GM23338 (cell line): ENCODE measurements at regions not wholly inside any gene's neighbourhood (a gene's known extent, or its start where the extent isn't known, plus 50 kb on each side); places are given as distances from the start of the nearest gene placed in this dataset.

ENCODE experiments used
- CREB1 ChIP-seq: fragments of 250-450 bp; sonication (Bioruptor Pico); IDR thresholded peaks from 2 replicates; pipeline ENCODE4 v1.5.0; 2020; ENCODE audit warnings: low read depth, mild to moderate bottlenecking, moderate library complexity
- CTCF ChIP-seq, 2 experiments: fragments of 200-600 bp in 1 of 2; sonication (generic) in 1 of 2; conservative IDR thresholded peaks; 2 replicates each; pipeline versions ENCODE4 v1.5.1 to v1.6.1; 2016 to 2017; ENCODE audit warnings: antibody characterized with exemption in 2 of 2, low read depth in 2 of 2, mild to moderate bottlenecking in 2 of 2, moderate library complexity in 1 of 2
- ETS1 ChIP-seq: IDR thresholded peaks from 2 replicates; pipeline ENCODE4 v1.6.1; 2016; ENCODE audit warnings: antibody characterized with exemption
- EZH2 ChIP-seq: fragments of 200-600 bp; sonication (generic); IDR thresholded peaks from one replicate; pipeline ENCODE4 v1.8.0; 2017; ENCODE audit warnings: antibody characterized with exemption, mild to moderate bottlenecking, low read depth; ENCODE audit not compliant: unreplicated experiment
- EZH2phosphoT487 ChIP-seq: fragments of 200-600 bp; sonication (generic); IDR thresholded peaks from one replicate; pipeline ENCODE4 v1.8.1; 2018; ENCODE audit warnings: antibody characterized with exemption; ENCODE audit not compliant: unreplicated experiment
- JUNB ChIP-seq: IDR thresholded peaks from one replicate; pipeline ENCODE4 v1.6.1; 2016; ENCODE audit warnings: antibody characterized with exemption; ENCODE audit not compliant: unreplicated experiment
- NANOG ChIP-seq: IDR thresholded peaks from 2 replicates; pipeline ENCODE4 v1.6.1; 2016; ENCODE audit warnings: antibody characterized with exemption, borderline replicate concordance
- POLR2AphosphoS5 ChIP-seq: IDR thresholded peaks from 2 replicates; pipeline ENCODE4 v1.6.1; 2016; ENCODE audit warnings: antibody characterized with exemption, low read depth
- STAT1 ChIP-seq: IDR thresholded peaks from one replicate; pipeline ENCODE4 v1.6.1; 2016; ENCODE audit warnings: antibody characterized with exemption; ENCODE audit not compliant: unreplicated experiment
- ZNF114 ChIP-seq: fragments of 250-450 bp; sonication (Bioruptor Pico); IDR thresholded peaks from 2 replicates; pipeline ENCODE4 v1.5.0; 2020; ENCODE audit warnings: mild to moderate bottlenecking, moderate library complexity
- ZNF331 ChIP-seq: fragments of 250-450 bp; sonication (Bioruptor Pico); IDR thresholded peaks from 2 replicates; pipeline ENCODE4 v1.5.0; 2020; ENCODE audit warnings: low read depth, mild to moderate bottlenecking, moderate library complexity
- ZNF462 ChIP-seq: fragments of 250-450 bp; sonication (Bioruptor Pico); IDR thresholded peaks from 2 replicates; pipeline ENCODE4 v1.5.0; 2020; ENCODE audit warnings: mild to moderate bottlenecking, moderate library complexity
- TF ChIP-seq, protein P1 (sequence below): IDR thresholded peaks from one replicate; pipeline ENCODE4 v1.6.1; 2018; ENCODE audit warnings: antibody characterized with exemption; ENCODE audit not compliant: unreplicated experiment

DNA sequence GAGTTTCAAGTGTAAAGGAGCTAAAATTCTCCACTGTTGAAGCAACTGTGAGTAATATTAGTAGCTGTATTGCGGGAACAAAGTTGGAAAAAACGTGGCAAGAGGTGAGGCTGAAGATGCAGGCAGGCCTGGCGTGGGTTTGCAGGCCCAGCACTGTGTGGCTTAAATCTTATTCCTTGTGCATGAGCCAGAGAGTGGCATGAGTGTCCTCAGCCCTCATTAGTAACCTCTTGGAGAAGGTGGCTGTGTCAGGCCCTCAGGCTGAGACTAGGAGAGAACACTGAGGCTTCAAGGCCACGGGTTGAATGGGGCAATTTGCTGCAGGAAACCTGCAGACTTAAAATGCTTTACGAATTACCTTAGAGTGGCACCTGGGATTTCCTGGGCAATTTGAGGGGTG, 372.7 kb upstream of the CITED2 start:
- TF ChIP-seq CTCF (conservative IDR thresholded peaks at IDR 0.05; ENCODE audit: low read depth in 2 of 2) (no peak), EZH2 (no peak), EZH2phosphoT487 (no peak), ZNF114 (no peak), ZNF331 (CRISPR knock-in tag) (no peak), POLR2AphosphoS5 (no peak), CREB1 (no peak), NANOG (no peak), ETS1 (no peak), JUNB (no peak), STAT1 (no peak), ZNF462 (CRISPR knock-in tag) (no peak)
- TF ChIP-seq, protein P1, sequence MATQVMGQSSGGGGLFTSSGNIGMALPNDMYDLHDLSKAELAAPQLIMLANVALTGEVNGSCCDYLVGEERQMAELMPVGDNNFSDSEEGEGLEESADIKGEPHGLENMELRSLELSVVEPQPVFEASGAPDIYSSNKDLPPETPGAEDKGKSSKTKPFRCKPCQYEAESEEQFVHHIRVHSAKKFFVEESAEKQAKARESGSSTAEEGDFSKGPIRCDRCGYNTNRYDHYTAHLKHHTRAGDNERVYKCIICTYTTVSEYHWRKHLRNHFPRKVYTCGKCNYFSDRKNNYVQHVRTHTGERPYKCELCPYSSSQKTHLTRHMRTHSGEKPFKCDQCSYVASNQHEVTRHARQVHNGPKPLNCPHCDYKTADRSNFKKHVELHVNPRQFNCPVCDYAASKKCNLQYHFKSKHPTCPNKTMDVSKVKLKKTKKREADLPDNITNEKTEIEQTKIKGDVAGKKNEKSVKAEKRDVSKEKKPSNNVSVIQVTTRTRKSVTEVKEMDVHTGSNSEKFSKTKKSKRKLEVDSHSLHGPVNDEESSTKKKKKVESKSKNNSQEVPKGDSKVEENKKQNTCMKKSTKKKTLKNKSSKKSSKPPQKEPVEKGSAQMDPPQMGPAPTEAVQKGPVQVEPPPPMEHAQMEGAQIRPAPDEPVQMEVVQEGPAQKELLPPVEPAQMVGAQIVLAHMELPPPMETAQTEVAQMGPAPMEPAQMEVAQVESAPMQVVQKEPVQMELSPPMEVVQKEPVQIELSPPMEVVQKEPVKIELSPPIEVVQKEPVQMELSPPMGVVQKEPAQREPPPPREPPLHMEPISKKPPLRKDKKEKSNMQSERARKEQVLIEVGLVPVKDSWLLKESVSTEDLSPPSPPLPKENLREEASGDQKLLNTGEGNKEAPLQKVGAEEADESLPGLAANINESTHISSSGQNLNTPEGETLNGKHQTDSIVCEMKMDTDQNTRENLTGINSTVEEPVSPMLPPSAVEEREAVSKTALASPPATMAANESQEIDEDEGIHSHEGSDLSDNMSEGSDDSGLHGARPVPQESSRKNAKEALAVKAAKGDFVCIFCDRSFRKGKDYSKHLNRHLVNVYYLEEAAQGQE = no peak
